ENCODE measurements at regions not wholly inside any gene's neighbourhood (a gene's known extent, or its start where the extent isn't known, plus 50 kb on each side); places are given as distances from the start of the nearest gene placed in this dataset.

DNA sequence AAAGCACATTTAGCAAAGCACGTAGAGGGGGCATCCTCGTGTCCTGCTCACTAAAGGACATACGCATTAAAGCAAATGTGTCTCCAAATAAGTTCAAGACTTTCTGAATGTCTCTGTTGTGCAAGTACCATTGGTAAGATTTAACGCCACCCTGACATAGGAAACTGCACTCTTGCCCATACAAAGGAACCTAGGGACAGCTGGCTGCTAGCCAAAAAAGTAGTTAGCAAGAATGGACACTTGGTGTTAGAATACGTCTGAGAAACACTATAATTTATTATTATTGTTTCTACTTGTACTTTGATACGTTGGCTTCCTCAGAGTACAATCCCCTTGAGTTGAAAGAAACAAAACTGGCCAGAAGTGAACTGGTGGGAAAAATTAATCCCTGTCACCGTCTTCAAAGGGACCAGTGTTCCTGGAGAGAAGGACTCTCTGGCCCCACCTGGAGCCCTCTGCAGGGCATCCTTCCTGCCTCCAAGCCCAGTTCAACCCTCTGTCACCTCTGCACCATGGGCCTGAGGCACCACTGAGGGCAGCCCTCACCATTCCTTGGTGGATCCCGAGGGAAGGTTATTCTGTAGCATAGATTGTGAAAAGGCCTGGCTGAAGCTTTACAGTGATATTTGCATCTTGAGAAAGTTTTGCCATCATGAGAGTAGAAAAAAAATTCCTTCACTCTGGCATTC is 51.4 kb upstream of the APCDD1 start:
- DNase-seq, result no peak

DNA sequence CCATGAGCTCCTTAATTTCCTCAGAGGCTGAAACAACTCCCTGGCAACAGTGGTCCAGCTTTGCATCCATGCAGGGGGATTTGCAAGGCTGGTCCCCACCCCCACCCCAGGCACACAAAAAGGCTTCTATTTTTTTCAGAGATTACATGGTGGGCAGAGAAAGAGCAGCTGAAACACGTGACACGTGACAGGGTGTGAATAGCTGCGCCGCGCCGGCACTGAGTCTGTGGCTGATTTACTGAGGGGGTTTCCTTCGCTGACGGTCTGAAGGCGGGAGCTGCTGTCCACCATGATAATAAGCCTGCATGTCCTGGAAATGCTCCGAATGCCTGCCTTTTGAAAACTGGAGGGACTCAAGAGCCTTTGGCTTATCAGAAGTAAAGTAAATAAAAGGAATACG is 50.7 kb upstream of the APCDD1 start:
- no peak for DNase-seq

GRCh38 chr18:10404168-10404567 is 50.3 kb upstream of the APCDD1 start:
- no peak for DNase-seq

All from NCI-H524 (cell line).